ES-I3 (cell line): ENCODE measurements at regions not wholly inside any gene's neighbourhood (a gene's known extent, or its start where the extent isn't known, plus 50 kb on each side); places are given as distances from the start of the nearest gene placed in this dataset.
"Not testable (repeated sequence)": the region's sequence is repeated elsewhere in the genome, so short reads cannot be mapped to it uniquely, and the experiment has no call there.

Experiments
- H3K36me3 ChIP-seq: 2 replicates; pipeline ENCODE4 v1.6.1; 2013; ENCODE audit warnings: mild to moderate bottlenecking, low read length, control low read depth, moderate library complexity; ENCODE audit not compliant: insufficient read depth
- H3K4me1 ChIP-seq: 2 replicates; pipeline ENCODE4 v1.6.1; 2013; ENCODE audit warnings: mild to moderate bottlenecking, control low read depth, low read length; ENCODE audit not compliant: insufficient read depth
- H3K9ac ChIP-seq: 2 replicates; pipeline ENCODE4 v1.6.1; 2013; ENCODE audit warnings: low read depth, mild to moderate bottlenecking, low read length, moderate library complexity
- H3K9me3 ChIP-seq: 2 replicates; pipeline ENCODE4 v1.6.1; 2013; ENCODE audit warnings: mild to moderate bottlenecking, low read length, moderate library complexity; ENCODE audit not compliant: control insufficient read depth, insufficient read depth

GRCh38 chr7:121696954-121697353 is 176.0 kb upstream of the PTPRZ1 start:
- Histone ChIP-seq H3K36me3 (no peaks in the 10 kb centered on the region), H3K4me1 (no peaks in the 10 kb centered on the region), H3K9me3 (no peaks in the 10 kb centered on the region), H3K9ac (no peak overlapping the region)

GRCh38 chr7:121689749-121690148 is 183.2 kb upstream of the PTPRZ1 start:
- Histone ChIP-seq H3K36me3 (no peaks in the 10 kb centered on the region), H3K4me1 (no peaks in the 10 kb centered on the region), H3K9me3 (peaks cover 4% of the 10 kb centered on the region; the same call in 1 of the 2 replicates), H3K9ac (no peak overlapping the region)

GRCh38 chr7:121681700-121682099 is 191.3 kb upstream of the PTPRZ1 start:
- H3K9ac ChIP-seq = no peak overlapping the region
- no peaks in the 10 kb centered on the region for H3K9me3 ChIP-seq
- H3K36me3 ChIP-seq = no peaks in the 10 kb centered on the region
- H3K4me1 ChIP-seq = peaks cover 4% of the 10 kb centered on the region; the same call in 1 of the 2 replicates

- Histone ChIP-seq H3K9me3 (no peaks in the 10 kb centered on the region), H3K4me1 (peaks cover 4% of the 10 kb centered on the region; the same call in 1 of the 2 replicates), H3K9ac (no peak overlapping the region), H3K36me3 (no peaks in the 10 kb centered on the region)
Measured at GRCh38 chr7:121676168-121676567, 196.8 kb upstream of the PTPRZ1 start.

DNA sequence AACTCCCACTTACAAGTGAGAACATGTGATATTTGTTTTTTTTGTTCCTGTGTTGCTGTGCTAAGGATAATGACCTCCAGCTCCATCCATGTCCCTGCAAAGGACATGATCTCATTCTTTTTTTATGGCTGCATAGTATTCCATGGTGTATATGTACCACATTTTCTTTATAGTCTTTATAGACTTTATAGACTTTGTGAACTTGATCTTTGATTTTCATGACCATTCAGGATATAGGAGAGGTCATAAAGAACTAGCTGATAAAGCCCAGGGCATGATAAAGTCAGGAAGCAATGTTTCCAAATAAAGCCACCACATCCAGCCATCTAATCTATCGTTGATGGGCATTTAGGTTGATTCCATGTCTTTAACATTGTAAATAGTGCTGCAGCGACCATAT is 198.5 kb upstream of the PTPRZ1 start:
- not testable (repeated sequence) for H3K36me3 ChIP-seq, H3K4me1 ChIP-seq, H3K9ac ChIP-seq, H3K9me3 ChIP-seq

DNA sequence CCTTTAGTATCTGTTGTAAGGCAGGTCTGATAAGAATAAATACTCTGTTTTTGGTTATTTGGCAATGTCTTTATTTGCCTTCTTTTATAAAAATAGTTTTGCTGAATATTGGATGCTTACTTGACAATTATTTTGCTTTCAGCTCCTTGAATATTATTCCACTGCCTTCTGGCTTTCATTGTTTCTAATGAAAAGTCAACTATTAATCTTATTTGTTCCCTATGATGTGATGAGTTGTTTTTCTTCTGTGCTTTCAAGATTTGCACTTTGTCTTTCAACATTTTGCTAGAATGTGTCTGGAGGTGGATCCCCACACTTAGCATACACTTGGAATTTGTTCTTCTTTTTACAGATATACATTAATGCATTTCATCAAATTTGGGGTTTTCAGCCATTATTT is 203.8 kb upstream of the PTPRZ1 start:
- no peaks in the 10 kb centered on the region for H3K4me1 ChIP-seq
- no peaks in the 10 kb centered on the region for H3K36me3 ChIP-seq
- no peaks in the 10 kb centered on the region for H3K9me3 ChIP-seq
- no peak overlapping the region for H3K9ac ChIP-seq

DNA sequence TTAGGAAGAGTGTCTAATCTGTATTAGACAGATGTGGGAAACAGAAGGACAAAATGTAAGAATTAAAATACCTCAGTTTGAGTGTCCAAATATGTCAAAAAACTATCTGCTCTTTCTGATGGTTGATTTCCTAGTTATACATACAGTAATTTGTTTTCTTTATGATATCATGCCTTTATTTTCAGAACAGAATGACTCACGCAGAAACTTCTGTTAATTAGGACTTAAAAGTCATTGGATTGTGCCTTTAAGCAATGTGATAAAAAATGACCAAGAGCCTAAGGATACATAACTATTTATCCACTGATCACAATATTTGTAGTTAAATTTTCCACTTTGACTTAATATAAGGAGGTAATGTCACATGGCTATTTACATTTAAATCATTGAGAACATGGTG is 206.7 kb upstream of the PTPRZ1 start:
- Histone ChIP-seq H3K4me1 (no peaks in the 10 kb centered on the region), H3K9me3 (no peaks in the 10 kb centered on the region), H3K9ac (no peak overlapping the region), H3K36me3 (no peaks in the 10 kb centered on the region)

DNA sequence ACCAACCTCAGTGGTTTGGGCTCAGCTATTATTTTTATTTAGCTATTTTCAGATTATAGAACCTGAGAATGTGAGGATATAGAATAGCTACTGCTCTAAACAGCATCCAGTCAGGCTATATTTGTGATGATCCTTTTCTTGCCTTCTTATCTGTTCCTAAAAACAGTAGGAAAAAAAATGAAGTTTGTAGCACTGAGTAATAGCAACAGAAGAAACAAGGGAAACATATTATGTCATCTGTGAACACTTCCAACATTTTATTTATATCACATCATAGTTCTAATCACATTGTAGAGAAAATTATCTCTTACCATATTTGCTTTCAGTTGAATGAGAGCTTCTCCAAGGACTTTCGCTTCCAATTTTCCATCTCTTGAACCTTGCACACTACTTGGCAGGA is 229.6 kb upstream of the PTPRZ1 start:
- Histone ChIP-seq H3K9me3 (no peaks in the 10 kb centered on the region), H3K4me1 (no peaks in the 10 kb centered on the region), H3K36me3 (no peaks in the 10 kb centered on the region), H3K9ac (no peak overlapping the region)

GRCh38 chr7:121639705-121640104 is 233.3 kb upstream of the PTPRZ1 start:
- H3K4me1 ChIP-seq = no peaks in the 10 kb centered on the region
- no peak overlapping the region for H3K9ac ChIP-seq
- H3K9me3 ChIP-seq = no peaks in the 10 kb centered on the region
- no peaks in the 10 kb centered on the region for H3K36me3 ChIP-seq

DNA sequence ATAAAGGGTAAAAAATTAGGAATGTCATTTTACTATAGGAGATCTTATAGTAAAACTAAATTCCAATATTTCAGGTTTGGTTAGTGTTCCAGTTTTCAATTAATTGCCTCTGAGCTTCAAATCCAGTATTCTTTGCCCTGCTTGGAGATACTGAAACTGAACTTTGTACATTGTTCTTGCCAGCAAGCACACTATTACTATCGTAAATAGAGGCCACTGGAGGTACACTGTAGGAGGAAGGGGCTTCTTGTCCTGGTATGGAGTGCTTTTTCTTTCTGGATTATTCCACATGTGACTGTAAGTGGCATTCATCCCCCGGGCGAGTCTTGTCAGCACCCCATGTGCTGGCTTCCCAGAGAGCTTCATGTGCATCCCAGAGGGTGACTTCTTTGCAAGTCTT is 234.7 kb upstream of the PTPRZ1 start:
- no peak overlapping the region for H3K9ac ChIP-seq
- no peaks in the 10 kb centered on the region for H3K36me3 ChIP-seq
- no peaks in the 10 kb centered on the region for H3K9me3 ChIP-seq
- H3K4me1 ChIP-seq = peaks cover under 1% of the 10 kb centered on the region; the same call in 1 of the 2 replicates

DNA sequence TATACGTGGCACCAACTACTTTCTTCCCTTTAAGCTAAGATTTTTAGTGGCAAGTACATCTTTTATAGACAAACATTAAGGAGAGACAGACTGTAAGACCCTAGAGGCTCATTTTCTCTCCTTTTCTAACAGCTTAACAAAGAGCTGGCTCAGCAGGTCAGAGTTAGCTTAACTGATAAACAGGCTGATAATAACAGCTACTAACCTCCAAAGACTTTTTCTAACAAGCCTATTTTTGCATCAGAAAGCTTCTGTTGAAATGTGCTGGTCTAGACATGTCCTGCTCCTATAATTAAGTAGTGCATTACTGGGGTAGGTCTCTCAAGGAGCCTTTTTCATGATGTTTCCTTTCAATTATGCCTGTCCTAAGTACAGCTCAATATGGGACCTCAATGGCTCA is 238.2 kb upstream of the FAM3C start:
- H3K9me3 ChIP-seq = no peaks in the 10 kb centered on the region
- H3K4me1 ChIP-seq = peaks cover 3% of the 10 kb centered on the region; the same call in 1 of the 2 replicates
- H3K36me3 ChIP-seq = no peaks in the 10 kb centered on the region
- no peak overlapping the region for H3K9ac ChIP-seq

DNA sequence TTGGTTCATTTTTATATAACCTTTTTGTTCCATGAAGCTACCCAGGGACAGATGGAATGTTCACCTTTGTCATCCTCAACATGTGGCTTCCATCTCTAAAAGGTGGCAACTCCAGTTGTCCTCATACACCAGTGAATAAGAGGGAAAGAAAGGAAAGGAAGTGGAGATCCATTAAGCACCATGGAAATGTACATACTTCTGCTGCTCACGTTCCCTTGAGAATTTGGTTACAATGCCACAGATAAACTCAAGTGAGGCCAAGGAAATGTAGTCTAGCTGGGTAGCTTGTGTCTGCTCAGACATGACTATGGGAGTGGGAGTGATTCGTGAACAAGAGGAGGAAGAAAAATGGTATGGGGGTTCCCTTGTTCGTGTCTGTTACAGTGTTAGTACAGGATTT is 237.1 kb upstream of the FAM3C start:
- Histone ChIP-seq H3K9me3 (no peaks in the 10 kb centered on the region), H3K9ac (no peak overlapping the region), H3K4me1 (peaks cover 3% of the 10 kb centered on the region; the same call in 1 of the 2 replicates), H3K36me3 (no peaks in the 10 kb centered on the region)

DNA sequence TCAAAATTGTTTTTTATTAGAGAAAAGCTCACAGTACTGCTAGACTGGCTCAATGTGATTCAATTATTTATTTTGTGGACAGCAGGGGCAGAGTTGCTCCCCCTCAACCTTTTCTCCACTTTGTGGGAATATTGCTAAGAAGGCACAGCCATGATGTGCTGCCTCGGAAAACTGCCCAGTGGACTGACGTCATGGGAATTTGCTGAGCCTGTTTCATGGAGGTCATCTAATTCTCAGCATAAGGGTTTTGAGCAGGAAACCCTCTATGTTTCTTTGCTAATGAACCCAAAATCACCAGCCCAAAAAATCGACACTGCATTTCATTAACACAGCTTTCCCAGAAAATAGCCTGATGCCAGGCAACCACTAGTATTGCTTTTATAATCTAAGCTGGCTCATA is 228.8 kb upstream of the FAM3C start:
- H3K9ac ChIP-seq = no peak overlapping the region
- H3K9me3 ChIP-seq = no peaks in the 10 kb centered on the region
- H3K36me3 ChIP-seq = no peaks in the 10 kb centered on the region
- peaks cover 3% of the 10 kb centered on the region; the same call in 1 of the 2 replicates for H3K4me1 ChIP-seq

DNA sequence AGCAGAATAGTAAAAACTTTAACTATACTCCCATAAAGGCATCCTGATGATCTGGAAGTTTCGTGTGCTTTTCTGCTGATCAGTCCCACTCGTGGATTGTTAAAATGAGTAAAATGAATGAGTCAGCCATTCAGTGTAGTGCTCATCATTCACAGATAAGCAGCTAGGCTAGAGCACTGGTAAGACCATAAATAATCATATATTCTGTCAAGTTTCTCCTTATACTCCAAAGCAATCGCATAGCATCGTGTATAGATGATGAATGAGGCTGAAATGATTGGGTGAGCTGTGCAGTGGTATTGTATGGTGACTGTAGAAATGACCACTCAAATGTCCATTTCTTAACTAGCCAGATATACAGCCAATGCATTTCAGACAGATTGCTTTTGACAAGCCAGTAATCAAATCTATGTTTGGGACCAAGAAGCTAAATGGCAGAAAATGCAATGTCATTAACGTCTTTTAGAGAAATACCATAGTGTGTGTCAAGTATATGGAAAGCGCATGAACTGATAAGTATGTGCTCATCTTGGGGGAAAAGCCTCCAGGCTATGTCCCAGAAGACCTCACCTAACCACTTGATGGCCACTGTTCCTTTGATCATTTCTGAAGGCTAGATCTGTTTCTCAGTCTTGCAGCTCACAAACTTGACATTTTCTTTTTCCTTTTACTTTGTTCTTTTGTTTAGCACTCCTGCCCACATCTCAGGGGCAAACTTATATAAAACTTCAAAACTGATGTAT is 227.2 kb upstream of the FAM3C start:
- H3K9ac ChIP-seq = no peak overlapping the region
- no peaks in the 10 kb centered on the region for H3K9me3 ChIP-seq
- H3K4me1 ChIP-seq = peaks cover 3% of the 10 kb centered on the region; the same call in 1 of the 2 replicates
- H3K36me3 ChIP-seq = no peaks in the 10 kb centered on the region

DNA sequence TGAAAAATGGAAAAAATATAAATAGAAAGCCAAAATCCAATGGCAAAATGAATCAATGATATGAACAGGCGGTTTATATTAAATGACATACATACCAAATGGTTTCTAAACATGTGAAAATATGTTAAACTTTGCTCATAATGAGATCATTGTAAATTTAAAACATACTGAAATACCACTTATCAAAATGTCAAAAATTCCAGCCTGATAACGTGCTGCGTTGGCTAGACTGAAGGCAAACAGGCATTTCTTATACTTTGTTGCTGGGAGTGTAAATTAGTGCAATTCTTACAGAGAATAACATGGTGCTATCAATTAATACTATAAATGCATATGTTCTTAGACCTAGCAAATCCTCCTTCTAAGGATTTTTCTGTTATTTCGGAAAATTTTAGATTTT is 225.8 kb upstream of the FAM3C start:
- H3K36me3 ChIP-seq = no peaks in the 10 kb centered on the region
- peaks cover 5% of the 10 kb centered on the region for H3K9me3 ChIP-seq
- peaks cover 3% of the 10 kb centered on the region; the same call in 1 of the 2 replicates for H3K4me1 ChIP-seq
- H3K9ac ChIP-seq = no peak overlapping the region
